G401 (cell line): ENCODE measurements at regions not wholly inside any gene's neighbourhood (a gene's known extent, or its start where the extent isn't known, plus 50 kb on each side); places are given as distances from the start of the nearest gene placed in this dataset.

Experiments used
- DNase-seq: peaks from one replicate; pipeline ENCODE4 v3.0.0-alpha.2; 2015; ENCODE audit warnings: low spot score
- in situ Hi-C: cut with HindIII; loops from 2 replicates; pipeline ENCODE4 v1.10.0; 2016; ENCODE audit warnings: low sequenced_read_pairs, mixed read lengths

GRCh38 chrX:117305168-117305766 lies 811.3 kb downstream of the KLHL13 start:
- no peak for DNase-seq
- in situ Hi-C loops = no loop called here

- in situ Hi-C loops = no loop called here
- DNase-seq = no peak
Observed at GRCh38 chrX:117301086-117301485, 815.5 kb downstream of the KLHL13 start.

DNA sequence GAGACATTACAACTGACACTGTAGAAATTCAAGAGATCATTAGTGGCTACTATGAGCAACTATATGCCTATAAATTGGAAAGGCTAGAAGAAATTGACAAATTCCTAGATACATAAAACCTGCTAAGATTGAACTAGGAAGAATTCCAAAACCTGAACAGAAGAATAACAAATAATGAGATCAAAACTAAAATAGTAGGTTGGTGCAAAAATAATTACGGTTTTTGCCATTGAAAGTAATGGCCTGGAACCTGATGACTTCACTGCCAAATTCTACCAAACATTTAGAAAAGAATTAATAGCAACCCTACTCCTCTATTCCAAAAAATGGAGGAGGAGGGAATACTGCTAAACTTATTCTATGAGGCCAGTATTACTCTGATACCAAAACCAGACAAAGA lies 824.9 kb downstream of the KLHL13 start:
- in situ Hi-C loops = no loop called here
- DNase-seq = no peak

- no peak for DNase-seq
- in situ Hi-C loops = no loop called here
Observed at GRCh38 chrX:117274965-117275364, 812.2 kb upstream of the CT83 start.
